ENCODE measurements at regions not wholly inside any gene's neighbourhood (a gene's known extent, or its start where the extent isn't known, plus 50 kb on each side); places are given as distances from the start of the nearest gene placed in this dataset.

GRCh38 chr3:117519776-117520175 lies 810.2 kb downstream of the TUSC7 start:
- DNase-seq (ENCODE audit: low read depth in 3 of 3), result no peak

DNA sequence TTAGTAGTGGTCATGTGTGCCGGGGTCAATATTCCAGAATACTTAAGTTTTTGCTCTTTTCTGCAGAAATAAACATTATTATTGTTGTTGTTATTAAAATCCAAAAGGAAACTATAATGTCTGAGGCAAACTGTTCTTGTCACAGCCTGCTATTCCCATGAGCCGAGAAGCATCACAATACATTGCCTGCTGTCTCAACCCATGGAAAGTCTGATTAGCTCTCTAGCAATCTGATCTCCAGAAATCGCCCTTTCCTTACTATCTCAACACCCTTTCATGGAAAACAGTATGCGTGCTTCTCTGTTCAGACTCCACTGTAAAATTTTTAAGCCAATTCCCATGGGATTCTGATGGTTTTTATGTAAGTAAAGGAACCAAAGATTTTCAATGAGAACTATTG lies 811.0 kb downstream of the TUSC7 start:
- no peak for DNase-seq (ENCODE audit: low read depth in 3 of 3)

- DNase-seq (ENCODE audit: low read depth in 3 of 3), result no peak
Observed at GRCh38 chr3:117523418-117523817, 813.8 kb downstream of the TUSC7 start.

GRCh38 chr3:117524890-117525289 lies 815.3 kb downstream of the TUSC7 start:
- no peak for DNase-seq (ENCODE audit: low read depth in 3 of 3)

GRCh38 chr3:117526470-117527079 lies 817.0 kb downstream of the TUSC7 start:
- DNase-seq (ENCODE audit: low read depth in 3 of 3), result no peak

DNA sequence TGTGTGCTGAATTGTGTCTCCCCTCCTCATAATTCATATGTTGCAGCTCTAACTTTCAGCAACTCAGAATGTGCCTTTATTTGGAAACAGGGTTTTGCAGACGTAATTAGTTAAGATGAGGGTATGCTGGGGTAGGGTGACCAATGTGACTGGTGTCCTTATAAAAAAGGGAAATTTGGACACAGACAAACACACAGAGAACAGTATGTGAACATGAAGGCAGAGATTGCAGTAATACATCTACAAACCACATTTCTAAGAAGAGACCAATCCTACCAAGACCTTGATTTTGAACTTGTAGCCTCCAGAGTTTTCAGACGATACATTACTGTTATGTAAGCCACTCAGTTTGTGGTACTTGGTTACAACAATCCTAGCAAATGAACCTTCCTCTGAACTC lies 817.8 kb downstream of the TUSC7 start:
- no peak for DNase-seq (ENCODE audit: low read depth in 3 of 3)

DNA sequence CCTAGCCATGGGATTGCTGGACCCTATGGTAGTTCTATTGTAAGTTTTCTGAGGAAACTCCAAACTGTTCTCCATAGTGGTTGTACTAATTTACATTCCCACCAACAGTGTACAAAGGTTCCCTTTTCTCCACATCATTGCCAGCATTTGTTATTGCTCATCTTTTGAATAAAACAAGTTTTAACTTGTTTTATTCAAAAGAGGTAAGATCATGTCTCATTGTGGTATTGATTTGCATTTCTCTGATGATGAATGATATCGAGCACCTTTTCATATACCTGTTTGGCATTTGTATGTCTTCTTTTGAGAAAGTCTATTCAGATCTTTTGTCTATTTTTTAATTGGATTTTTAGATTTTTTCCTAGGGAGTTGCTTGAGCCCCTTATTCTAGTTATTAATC lies 819.1 kb downstream of the TUSC7 start:
- no peak for DNase-seq (ENCODE audit: low read depth in 3 of 3)

DNA sequence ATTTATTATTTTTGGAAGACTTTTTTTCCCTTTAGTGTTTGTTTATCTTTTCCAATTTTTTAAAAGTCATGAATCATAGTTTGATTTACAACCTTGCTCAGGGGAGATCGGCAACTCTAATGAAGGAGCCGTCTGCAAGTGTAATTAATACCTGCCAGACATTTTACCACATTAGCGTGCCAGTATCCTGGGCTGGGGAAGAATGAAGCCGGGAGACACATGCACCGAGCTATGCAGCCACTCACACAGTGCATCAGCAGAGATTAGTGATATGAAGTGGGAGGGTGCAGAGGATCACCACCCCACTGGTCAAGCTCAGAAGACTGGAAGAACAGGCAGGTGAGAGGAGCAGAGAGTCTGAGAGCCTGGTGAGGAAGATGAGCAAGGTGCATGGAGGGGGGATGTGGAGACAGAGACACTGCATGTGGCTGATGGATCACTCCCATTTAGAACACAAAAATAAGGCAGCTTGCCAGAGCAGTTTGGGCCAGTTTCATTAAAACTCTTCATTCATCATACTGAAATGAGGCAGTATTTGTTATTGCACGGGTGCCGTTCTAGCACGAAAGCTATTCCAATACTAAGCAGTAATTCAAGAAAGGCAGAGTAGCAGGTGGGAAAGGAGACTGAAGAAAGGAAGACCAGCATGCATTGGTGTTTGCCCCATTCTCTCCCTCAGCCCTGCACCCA lies 821.6 kb downstream of the TUSC7 start:
- DNase-seq (ENCODE audit: low read depth in 3 of 3), result no peak

DNA sequence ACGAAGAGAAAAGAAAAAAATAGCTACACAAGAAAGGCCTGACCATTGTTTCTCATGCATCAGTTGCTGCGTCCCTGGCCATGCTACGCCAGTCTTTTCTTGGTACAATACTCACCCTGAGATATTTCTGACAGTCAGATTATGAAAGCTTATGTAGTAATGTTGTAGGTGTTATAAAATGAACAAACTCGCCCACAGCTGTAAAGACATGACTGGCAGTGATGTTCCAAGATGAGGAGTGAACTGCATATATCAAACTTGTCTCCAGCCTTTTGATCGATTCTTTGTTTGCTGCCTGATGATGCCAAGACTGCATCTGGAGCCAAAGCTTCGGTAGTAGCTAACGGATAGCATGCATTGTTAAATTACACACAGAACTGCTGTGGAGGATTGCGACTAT lies 822.7 kb downstream of the TUSC7 start:
- no peak for DNase-seq (ENCODE audit: low read depth in 3 of 3)

- DNase-seq (ENCODE audit: low read depth in 3 of 3), result no peak
Observed at GRCh38 chr3:117534138-117534537, 824.6 kb downstream of the TUSC7 start.

- no peak for DNase-seq (ENCODE audit: low read depth in 3 of 3)
Observed at GRCh38 chr3:117536006-117536405, 826.4 kb downstream of the TUSC7 start.

DNA sequence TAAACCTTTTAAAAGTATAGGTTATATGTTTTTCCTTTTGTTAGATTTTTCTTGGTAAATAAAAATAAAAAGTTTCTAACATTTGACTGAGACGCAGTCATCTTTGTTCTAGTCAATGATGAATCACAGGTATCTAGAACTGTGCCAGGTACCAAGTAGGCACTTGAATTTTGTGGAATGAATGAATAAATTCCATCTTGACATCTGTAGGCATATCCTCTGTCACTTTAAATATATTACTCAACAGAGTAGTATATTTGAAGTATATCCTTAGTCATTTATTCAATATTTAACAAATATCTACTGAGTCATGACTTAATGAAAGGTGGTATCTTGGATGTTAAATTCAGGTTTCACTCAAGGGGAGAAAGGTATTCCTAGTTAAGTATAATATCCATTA lies 828.4 kb downstream of the TUSC7 start:
- DNase-seq (ENCODE audit: low read depth in 3 of 3), result no peak

DNA sequence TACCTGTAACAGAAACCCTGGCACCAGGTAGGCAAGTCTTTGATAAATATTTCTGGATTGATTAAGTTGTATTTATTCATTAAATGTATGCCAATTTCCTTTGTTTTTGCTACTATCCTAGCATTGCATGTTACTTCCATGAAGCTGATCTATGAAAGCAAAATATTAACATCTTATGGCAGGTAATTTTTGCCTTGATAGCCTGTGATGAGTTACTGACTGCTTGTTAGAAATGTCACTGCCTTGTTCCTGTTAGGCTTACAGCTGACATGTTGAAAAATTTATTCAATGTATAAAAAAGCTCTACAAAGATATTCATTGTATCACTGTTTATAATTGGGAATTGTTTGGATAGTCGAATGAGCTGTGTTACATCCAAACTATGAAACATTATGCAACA lies 830.1 kb downstream of the TUSC7 start:
- DNase-seq (ENCODE audit: low read depth in 3 of 3), result no peak

- no peak for DNase-seq (ENCODE audit: low read depth in 3 of 3)
Observed at GRCh38 chr3:117540597-117540996, 831.0 kb downstream of the TUSC7 start.

DNA sequence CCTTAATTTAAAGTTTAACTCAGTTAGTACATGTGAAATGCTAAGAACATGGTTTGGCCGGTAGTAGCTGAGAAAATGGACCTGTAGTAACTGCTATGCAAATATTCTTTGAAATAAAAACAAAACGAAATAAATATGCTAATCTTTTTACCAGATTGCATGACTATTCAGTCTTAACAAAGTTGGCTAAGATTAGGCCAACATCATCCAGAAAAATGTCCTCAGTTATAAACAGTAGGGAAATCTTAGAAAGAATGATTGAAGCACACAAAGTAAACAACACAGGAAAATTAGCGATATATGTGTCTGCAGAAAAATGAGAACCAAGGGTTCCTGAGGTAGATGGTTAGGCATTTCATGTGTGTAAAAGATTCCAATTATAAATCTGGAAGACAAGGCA lies 832.1 kb downstream of the TUSC7 start:
- no peak for DNase-seq (ENCODE audit: low read depth in 3 of 3)

DNA sequence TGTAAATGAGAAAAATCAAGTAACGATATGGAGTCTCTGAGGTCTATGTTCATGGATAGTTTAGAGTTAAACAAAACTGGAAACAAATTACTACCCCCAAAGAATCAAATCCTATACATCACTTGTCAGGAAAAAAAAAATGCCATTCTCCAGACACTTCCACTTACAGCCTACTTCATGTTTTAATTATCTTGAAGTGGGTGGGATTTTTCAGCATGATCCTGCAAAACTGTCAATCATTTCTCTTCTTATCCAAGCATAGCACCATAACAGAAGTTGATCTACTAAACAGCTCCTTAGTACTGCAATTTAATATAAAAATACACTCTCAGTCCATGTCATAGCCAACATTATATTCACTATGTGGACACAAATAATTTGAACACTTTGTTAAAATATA lies 833.9 kb downstream of the TUSC7 start:
- no peak for DNase-seq (ENCODE audit: low read depth in 3 of 3)

DNA sequence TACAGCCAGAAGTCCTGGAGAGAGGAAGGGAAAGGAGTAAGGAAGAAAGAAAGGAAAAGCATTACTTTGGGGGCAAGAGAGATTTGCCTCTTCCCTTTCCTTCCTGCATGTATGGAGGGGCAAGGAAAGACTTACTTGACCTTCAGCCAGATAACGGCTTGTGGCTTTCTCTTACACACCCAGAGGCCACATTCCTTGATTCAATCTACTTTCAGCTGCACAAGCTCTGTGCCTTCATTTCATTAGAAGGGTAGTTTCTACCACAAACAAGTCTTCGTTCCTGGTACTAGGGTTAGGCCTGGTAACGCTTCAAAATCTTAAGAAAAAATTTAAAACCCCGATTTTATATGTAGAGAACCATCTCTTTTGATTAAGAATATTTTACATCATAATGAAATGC lies 835.9 kb downstream of the TUSC7 start:
- DNase-seq (ENCODE audit: low read depth in 3 of 3), result no peak

- no peak for DNase-seq (ENCODE audit: low read depth in 3 of 3)
Observed at GRCh38 chr3:117547956-117548550, 838.5 kb downstream of the TUSC7 start.

GRCh38 chr3:117548600-117548999 lies 839.0 kb downstream of the TUSC7 start:
- DNase-seq (ENCODE audit: low read depth in 3 of 3), result no peak

GRCh38 chr3:117549716-117550115 lies 840.1 kb downstream of the TUSC7 start:
- DNase-seq (ENCODE audit: low read depth in 3 of 3), result no peak

DNA sequence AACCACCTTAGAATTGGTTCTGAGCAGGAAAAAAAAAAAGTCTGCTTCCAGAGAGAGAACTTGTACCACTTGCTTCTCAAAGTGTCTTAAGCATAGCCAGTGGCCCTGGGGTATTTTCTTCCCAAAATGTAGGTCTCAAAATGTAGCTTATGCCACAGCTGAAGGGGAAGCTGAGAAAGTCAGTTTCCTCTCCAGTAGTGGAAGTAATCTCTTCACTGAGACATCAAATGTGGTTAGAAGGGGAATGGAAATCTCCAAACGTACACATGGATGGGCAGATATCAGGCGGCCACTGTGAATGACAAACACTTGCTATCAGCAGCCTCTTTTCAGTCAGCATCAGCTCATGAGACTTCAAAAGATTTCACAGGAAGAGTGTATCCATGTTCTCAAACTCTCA lies 841.2 kb downstream of the TUSC7 start:
- no peak for DNase-seq (ENCODE audit: low read depth in 3 of 3)

GRCh38 chr3:117553461-117553860 lies 843.9 kb downstream of the TUSC7 start:
- DNase-seq (ENCODE audit: low read depth in 3 of 3), result no peak

- no peak for DNase-seq (ENCODE audit: low read depth in 3 of 3)
Observed at GRCh38 chr3:117556646-117557407, 847.2 kb downstream of the TUSC7 start.
